Adrenal gland (tissue), 5 donors: ENCODE measurements at regions not wholly inside any gene's neighbourhood (a gene's known extent, or its start where the extent isn't known, plus 50 kb on each side); places are given as distances from the start of the nearest gene placed in this dataset.

Experiments
- CTCF ChIP-seq, 6 experiments: fragments of 450-650 bp in 4 of 6; fragments of 200-600 bp in 2 of 6; sonication (generic) in 1 of 6; IDR thresholded peaks; 1 replicate in 5 of 6; 2 replicates in 1 of 6; pipeline versions ENCODE4 v1.5.1 to v1.8.0; 2016 to 2021; ENCODE audit warnings: antibody characterized with exemption in 6 of 6, mild to moderate bottlenecking in 2 of 6, moderate library complexity in 1 of 6
- POLR2A ChIP-seq, 2 donors: fragments of 450-650 bp; IDR thresholded peaks; one replicate each; pipeline ENCODE4 v1.6.1; 2017; ENCODE audit warnings: antibody characterized with exemption in 2 of 2, mild to moderate bottlenecking in 2 of 2, moderate library complexity in 1 of 2
- donor health status: DM: no; HTN: no; CAD: no.

GRCh38 chr4:171594293-171594692 lies 218.9 kb upstream of the GALNTL6 start:
- TF ChIP-seq CTCF (IDR thresholded peaks at IDR 0.05) (no peak), POLR2A (IDR thresholded peaks at IDR 0.05) (no peak)
